ENCODE measurements at regions not wholly inside any gene's neighbourhood (a gene's known extent, or its start where the extent isn't known, plus 50 kb on each side); places are given as distances from the start of the nearest gene placed in this dataset.

GRCh38 chr11:91209751-91210150 is 986.9 kb upstream of the CHORDC1 start:
- TF ChIP-seq CTCF (IDR thresholded peaks at IDR 0.05) (no peak), POLR2A (IDR thresholded peaks at IDR 0.05) (no peak)
